GM12872 (cell line): ENCODE measurements at regions not wholly inside any gene's neighbourhood (a gene's known extent, or its start where the extent isn't known, plus 50 kb on each side); places are given as distances from the start of the nearest gene placed in this dataset.

Experiments used
- TF ChIP-seq, protein P1 (sequence below): IDR thresholded peaks from 3 replicates; pipeline ENCODE4 v1.5.1; 2011; ENCODE audit warnings: low read depth, mild to moderate bottlenecking, low read length, moderate library complexity; ENCODE audit not compliant: insufficient read depth

DNA sequence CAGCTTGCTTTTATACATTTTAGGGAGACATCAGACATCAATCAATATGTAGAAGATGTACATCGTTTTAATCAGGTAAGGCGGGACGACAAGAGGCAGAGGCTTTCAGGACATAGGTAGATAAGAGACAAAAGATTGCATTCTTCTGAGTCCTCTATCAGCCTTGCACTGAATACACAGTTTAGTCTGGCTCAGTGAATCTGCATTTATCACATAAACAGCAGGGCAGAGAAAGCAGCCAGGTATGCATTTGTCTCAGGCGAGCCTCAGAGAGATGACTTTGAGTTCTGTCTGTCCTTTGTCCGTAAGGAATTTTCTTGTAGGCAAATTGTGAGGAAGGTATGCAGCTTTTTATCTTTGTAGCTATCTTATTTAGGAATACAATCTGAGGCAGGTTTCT, 202.8 kb upstream of the TAS2R1 start:
- TF ChIP-seq, protein P1, sequence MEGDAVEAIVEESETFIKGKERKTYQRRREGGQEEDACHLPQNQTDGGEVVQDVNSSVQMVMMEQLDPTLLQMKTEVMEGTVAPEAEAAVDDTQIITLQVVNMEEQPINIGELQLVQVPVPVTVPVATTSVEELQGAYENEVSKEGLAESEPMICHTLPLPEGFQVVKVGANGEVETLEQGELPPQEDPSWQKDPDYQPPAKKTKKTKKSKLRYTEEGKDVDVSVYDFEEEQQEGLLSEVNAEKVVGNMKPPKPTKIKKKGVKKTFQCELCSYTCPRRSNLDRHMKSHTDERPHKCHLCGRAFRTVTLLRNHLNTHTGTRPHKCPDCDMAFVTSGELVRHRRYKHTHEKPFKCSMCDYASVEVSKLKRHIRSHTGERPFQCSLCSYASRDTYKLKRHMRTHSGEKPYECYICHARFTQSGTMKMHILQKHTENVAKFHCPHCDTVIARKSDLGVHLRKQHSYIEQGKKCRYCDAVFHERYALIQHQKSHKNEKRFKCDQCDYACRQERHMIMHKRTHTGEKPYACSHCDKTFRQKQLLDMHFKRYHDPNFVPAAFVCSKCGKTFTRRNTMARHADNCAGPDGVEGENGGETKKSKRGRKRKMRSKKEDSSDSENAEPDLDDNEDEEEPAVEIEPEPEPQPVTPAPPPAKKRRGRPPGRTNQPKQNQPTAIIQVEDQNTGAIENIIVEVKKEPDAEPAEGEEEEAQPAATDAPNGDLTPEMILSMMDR: no peak

DNA sequence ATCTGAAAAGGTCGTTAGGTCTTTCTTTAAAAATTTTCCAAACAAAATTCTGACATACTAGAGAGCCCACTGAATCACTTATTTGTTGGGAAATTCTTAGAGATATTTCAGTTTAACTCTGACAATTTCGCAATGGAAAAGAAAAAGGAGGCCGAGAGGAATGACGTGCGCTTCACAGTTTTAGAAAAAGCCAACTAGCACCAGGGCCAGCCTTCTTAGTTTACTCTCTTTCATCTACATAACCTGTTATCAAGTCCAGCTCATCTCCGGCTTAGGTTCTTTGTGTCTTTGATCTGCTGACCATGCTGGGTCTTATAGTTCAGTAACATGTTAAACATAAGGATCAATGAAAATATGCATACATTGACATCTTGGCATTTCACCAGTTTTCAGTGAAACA, 201.7 kb upstream of the TAS2R1 start:
- TF ChIP-seq, protein P1: no peak

DNA sequence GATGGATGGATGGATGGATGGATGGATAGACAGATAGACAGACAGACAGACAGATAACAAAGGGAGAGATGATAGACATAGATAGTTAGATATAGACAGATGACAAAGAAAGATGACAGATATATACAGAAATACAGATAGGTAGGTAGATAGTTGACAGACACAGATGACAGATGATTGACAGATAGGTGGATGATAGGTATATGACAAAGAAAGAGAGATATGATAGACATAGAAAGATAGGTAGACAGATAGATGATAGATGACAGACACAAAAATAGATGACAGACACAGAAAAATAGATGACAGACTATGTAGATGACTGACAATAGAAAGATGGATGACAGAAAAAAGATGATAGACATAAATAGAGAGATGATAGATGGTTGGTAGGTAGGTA, 200.0 kb upstream of the TAS2R1 start:
- TF ChIP-seq, protein P1: no peak

DNA sequence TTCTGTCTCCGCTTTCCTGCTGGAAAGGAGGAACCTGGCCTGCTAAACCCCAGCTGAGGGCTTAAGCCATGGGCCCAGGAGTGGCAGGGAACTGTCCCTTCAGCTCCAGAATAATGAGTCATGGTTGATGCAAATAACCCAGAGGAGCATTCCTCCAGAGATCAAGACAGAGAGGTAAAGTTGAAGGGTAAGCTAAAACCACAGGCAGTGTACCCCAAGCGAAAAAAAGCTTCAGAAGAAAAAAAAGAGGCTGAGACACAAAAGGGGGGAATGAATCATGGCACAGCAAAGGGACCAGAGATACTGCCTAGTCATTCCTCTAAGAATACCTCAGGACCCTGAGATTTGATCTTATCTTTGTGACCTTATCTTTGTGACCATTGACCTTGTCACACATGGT, 199.5 kb upstream of the TAS2R1 start:
- TF ChIP-seq, protein P1: no peak

DNA sequence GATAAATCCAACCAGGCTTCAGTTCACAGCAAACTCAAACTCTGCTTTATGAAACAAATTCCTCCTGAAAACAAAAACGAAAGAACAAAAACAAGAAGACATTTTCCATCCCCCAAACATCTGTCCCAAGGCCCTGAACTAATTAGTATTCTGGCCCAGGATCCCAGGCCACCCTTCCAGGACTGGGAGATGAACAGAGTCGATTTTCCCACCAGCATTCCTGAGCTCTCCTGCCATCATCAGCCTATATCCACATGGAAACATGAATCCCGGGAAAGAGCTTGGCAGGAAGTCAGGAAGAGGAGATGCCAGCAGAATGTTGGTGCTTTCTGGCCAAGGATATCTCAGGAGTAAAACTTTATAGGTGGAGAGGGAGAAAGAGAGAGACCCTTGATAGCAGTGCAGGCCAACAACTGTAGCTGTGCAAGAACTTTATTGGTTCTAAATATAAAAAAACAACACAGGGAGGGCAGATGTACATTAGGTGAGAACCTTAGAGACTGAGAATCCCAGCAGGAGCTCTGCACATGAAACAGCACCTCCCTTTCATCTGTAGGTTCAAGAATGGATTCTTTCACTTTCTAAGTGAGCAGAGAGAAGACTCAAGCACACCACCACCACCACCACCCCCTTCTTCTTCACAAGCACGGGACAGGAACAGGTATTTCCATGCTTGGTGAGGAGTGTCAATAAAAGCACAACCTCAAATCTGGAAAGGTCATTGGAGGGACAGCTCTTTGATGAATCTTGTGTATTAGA, 190.7 kb upstream of the TAS2R1 start:
- TF ChIP-seq, protein P1: no peak

DNA sequence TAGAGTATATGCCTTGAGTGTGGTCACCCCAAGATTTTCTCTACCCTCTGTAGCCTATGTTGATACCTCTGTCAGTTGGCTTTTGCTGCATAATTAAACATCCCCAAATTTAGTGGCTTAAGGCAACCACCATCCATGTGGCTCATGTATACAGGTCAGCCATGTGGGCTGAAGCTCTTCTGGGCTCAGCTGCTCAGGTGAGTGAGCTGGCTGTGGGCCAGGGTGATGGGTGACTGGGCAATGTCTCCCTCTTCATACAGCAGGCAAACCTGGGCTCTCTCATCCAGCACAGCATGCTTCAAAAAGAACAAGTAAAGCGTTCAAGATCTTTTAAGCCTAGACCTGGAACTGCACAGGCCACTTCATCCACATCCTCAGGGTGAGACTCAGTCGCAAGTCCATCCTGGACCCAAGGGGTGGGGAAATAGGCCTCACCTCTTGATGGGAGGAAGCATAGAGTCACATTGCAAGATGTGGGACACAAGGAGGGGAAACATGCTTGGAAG, 188.2 kb upstream of the TAS2R1 start:
- TF ChIP-seq, protein P1: no peak

DNA sequence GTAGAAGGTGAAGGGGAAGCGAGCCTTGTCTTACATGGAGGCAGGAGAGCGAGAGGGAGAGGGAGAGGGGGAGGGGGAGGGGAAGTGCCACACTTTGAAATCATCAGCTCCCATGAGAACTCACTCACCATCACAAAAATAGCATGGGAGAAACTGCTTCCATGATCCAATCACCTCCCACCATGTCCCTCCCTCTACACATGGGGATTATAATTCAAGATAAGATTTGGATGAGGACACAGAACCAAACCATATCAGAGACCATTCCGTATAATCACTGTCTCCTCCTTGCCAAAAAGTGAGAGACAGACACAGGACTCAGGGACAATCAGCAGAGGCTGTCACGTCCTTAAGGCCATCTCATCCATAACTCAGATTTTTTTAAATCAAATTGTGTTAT, 187.7 kb upstream of the TAS2R1 start:
- TF ChIP-seq, protein P1: no peak
